ENCODE measurements at regions not wholly inside any gene's neighbourhood (a gene's known extent, or its start where the extent isn't known, plus 50 kb on each side); places are given as distances from the start of the nearest gene placed in this dataset.

GRCh38 chr15:25170781-25171110 is 216.0 kb downstream of the SNRPN start:
- TF ChIP-seq CTCF (conservative IDR thresholded peaks at IDR 0.05; ENCODE audit: low read depth, low read length) (no peak), RCOR1 (IDR thresholded peaks at IDR 0.05; ENCODE audit: insufficient replicate concordance, low read length) (no peak), RAD21 (IDR thresholded peaks at IDR 0.05; ENCODE audit: low read length) (no peak), POLR2A (IDR thresholded peaks at IDR 0.05; ENCODE audit: low read depth, low read length) (no peak)
